ENCODE measurements at regions not wholly inside any gene's neighbourhood (a gene's known extent, or its start where the extent isn't known, plus 50 kb on each side); places are given as distances from the start of the nearest gene placed in this dataset.

DNA sequence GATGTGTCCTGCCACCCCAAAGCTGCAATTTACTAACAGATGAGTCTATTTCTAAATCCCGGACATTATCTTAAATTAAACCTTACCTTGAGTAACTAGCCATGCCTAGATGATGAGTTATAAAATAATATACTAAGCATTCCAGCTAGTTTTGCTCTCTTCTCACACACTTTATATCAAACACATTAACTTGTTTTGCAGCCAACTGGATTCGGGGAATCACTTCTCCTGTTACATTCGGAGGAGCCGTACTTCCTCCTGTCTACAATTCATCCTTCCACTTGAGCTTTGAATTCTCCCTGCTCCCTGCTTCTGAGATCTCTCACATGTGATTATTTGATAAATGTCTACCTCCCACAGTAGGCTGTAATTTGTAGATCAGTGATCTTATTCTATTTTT, 420.1 kb downstream of the GJA1 start:
- TF ChIP-seq POLR2AphosphoS5 (IDR thresholded peaks at IDR 0.05; ENCODE audit: low read depth, low read length), result no peak
- no peak for TF ChIP-seq POLR2A (IDR thresholded peaks at IDR 0.05; ENCODE audit: low read depth, low read length)
